ENCODE measurements at regions not wholly inside any gene's neighbourhood (a gene's known extent, or its start where the extent isn't known, plus 50 kb on each side); places are given as distances from the start of the nearest gene placed in this dataset.

- H3K4me3 ChIP-seq (ENCODE audit: low read depth, low read length): no peak overlapping the region
- TF ChIP-seq MYC (IDR thresholded peaks at IDR 0.05; ENCODE audit: low read depth, low read length) (no peak), MAX (IDR thresholded peaks at IDR 0.05; ENCODE audit: low read depth, low read length) (no peak)
- no peak for DNase-seq (ENCODE audit: low read depth)
Measured at GRCh38 chr13:40285634-40286033, 380.8 kb downstream of the FOXO1 start.

- no peak for DNase-seq (ENCODE audit: low read depth)
- no peak overlapping the region for H3K4me3 ChIP-seq (ENCODE audit: low read depth, low read length)
- TF ChIP-seq POLR2A (IDR thresholded peaks at IDR 0.05; ENCODE audit: extremely low read depth, insufficient read length) (no peak), CTCF (IDR thresholded peaks at IDR 0.05; ENCODE audit: low read depth, low read length) (no peak), MAX (IDR thresholded peaks at IDR 0.05; ENCODE audit: low read depth, low read length) (no peak), MYC (IDR thresholded peaks at IDR 0.05; ENCODE audit: low read depth, low read length) (no peak)
Measured at GRCh38 chr13:40287428-40287827, 379.0 kb downstream of the FOXO1 start.

GRCh38 chr13:40288259-40288658 lies 378.2 kb downstream of the FOXO1 start:
- no peak overlapping the region for H3K4me3 ChIP-seq (ENCODE audit: low read depth, low read length)
- DNase-seq (ENCODE audit: low read depth): no peak
- no peak for TF ChIP-seq MAX (IDR thresholded peaks at IDR 0.05; ENCODE audit: low read depth, low read length)
- TF ChIP-seq CTCF (IDR thresholded peaks at IDR 0.05; ENCODE audit: low read depth, low read length): no peak
- no peak for TF ChIP-seq MYC (IDR thresholded peaks at IDR 0.05; ENCODE audit: low read depth, low read length)
- TF ChIP-seq POLR2A (IDR thresholded peaks at IDR 0.05; ENCODE audit: extremely low read depth, insufficient read length): no peak

GRCh38 chr13:40290758-40291157 lies 375.7 kb downstream of the FOXO1 start:
- TF ChIP-seq MYC (IDR thresholded peaks at IDR 0.05; ENCODE audit: low read depth, low read length) (no peak), POLR2A (IDR thresholded peaks at IDR 0.05; ENCODE audit: extremely low read depth, insufficient read length) (no peak), MAX (IDR thresholded peaks at IDR 0.05; ENCODE audit: low read depth, low read length) (no peak), CTCF (IDR thresholded peaks at IDR 0.05; ENCODE audit: low read depth, low read length) (no peak)
- no peak overlapping the region for H3K4me3 ChIP-seq (ENCODE audit: low read depth, low read length)
- DNase-seq (ENCODE audit: low read depth): no peak

GRCh38 chr13:40292108-40292507 lies 374.3 kb downstream of the FOXO1 start:
- TF ChIP-seq POLR2A (IDR thresholded peaks at IDR 0.05; ENCODE audit: extremely low read depth, insufficient read length) (no peak), MYC (IDR thresholded peaks at IDR 0.05; ENCODE audit: low read depth, low read length) (no peak), CTCF (IDR thresholded peaks at IDR 0.05; ENCODE audit: low read depth, low read length) (no peak), MAX (IDR thresholded peaks at IDR 0.05; ENCODE audit: low read depth, low read length) (no peak)
- H3K4me3 ChIP-seq (ENCODE audit: low read depth, low read length): no peak overlapping the region
- no peak for DNase-seq (ENCODE audit: low read depth)

GRCh38 chr13:40292536-40292935 lies 373.9 kb downstream of the FOXO1 start:
- DNase-seq (ENCODE audit: low read depth): no peak
- H3K4me3 ChIP-seq (ENCODE audit: low read depth, low read length): no peak overlapping the region
- TF ChIP-seq POLR2A (IDR thresholded peaks at IDR 0.05; ENCODE audit: extremely low read depth, insufficient read length) (no peak), MAX (IDR thresholded peaks at IDR 0.05; ENCODE audit: low read depth, low read length) (no peak), CTCF (IDR thresholded peaks at IDR 0.05; ENCODE audit: low read depth, low read length) (no peak), MYC (IDR thresholded peaks at IDR 0.05; ENCODE audit: low read depth, low read length) (no peak)

All from NB4 (cell line).